Stimulated activated CD8-positive, alpha-beta memory T cell treated with anti-CD3 and anti-CD28 coated beads, Interleukin-4, amount 100 ng/mL, for 1 hour (primary cell): ENCODE measurements at regions not wholly inside any gene's neighbourhood (a gene's known extent, or its start where the extent isn't known, plus 50 kb on each side); places are given as distances from the start of the nearest gene placed in this dataset.

Experiments used
- DNase-seq, 2 donors: peaks; one replicate each; pipeline ENCODE4 v3.0.0-alpha.2; 2020; ENCODE audit warnings: low read depth in 2 of 2, low spot score in 1 of 2

DNA sequence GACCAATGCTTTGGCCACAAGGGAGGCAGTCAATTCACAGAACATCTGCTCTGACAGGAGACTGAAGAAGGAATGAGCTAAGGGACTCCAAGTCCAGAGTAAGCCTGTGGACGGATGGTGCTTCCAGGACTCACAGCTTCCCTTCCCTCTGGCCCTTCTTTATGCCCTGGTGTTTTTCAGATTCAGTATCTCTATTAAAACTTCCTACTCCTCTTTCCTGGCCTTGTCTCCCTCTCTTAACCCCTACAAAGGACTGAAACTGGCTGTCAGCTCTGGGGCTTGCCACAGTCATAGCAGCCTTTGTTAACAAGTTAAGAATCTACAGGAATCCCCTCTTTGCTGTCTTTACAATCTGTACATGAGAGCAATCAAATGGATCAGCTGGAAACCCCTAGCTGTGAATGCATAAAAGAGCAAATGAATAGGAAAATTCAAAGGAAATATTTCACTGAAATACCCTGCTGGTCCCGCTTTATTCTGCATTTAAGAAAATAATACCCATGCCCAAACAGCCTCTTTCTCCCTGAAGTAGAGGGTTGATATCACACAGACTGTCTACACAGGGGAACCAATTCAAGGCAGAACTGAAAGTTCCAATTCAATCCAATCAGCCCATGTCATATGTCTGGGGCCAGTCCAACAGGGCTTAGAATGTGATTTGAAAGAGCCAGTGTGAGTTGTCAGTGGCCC lies 192.3 kb downstream of the MZT1 start:
- DNase-seq: no peak

DNA sequence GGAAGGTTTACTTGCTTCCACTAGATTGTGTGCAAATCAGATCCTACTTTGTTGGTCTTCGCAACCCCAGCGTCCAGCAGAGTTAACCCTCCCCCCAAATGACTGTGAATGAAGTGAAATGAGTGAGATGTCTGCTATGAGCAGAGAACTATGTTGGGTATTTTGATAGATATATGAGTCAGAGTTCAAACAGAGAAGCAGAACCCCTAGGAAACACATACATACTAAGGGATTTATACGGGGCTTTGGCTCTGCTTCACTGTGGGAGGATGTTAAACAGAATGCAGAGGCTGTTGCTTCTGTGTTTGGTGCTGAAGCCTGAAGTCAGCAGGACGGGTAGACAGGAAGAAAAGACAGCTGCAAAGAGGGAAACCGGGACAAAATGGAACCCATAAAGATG lies 197.0 kb downstream of the MZT1 start:
- DNase-seq: no peak

DNA sequence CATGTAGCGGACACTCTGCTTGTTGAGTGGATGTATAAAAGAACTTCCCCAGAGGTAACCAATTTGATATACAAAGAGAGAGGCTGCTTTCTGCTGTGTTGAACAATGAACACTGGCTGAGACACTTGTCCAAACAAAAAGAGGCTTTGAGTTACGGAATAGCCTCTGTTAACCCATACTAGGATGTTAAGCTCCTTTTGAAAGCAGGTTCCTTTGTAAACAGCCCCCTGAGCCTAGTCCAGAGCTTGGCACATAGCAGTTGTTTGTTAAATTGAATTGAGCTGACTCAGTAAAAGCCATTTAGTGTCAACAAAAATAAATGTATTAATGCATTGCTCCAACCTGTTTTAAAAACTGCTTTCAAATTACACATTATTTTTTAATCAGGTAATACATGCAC lies 200.1 kb downstream of the MZT1 start:
- DNase-seq: no peak

DNA sequence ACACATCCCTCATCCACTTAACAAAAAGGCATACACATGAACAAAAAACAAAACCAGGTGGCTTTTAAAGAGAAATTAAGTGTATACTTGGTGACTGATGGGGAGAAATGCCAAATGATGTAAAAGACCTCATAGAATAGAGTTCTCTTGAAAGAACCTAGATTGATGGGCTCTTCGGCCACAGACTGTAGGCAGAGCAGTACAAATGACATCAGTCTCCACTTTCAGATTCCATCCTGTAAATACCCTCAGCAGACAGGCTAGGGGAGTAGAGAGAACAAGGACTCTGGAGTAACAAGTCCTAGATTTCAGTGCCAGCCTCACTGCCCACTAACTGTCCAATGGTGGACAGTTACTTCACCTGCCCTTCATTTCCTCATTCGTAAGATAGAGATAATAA lies 203.8 kb downstream of the MZT1 start:
- no peak for DNase-seq

DNA sequence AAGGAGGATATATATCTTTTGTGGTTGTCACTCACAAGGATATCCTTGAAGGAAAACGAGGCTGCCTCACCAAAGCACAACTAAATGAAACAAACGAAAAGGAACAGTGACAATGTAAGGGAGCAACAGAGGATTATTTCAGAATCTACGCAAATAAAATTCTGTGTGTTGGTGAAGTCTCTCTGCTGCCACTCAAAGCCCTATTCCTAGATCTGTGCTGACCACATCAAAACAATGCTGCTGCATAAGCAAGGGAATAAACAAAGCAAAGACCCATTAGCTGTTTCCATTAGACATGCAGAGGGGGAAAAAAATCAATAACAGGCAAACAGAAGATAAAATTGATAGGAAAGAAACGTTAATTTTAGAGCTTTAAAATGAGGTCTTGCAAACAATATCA lies 204.4 kb downstream of the MZT1 start:
- no peak for DNase-seq

DNA sequence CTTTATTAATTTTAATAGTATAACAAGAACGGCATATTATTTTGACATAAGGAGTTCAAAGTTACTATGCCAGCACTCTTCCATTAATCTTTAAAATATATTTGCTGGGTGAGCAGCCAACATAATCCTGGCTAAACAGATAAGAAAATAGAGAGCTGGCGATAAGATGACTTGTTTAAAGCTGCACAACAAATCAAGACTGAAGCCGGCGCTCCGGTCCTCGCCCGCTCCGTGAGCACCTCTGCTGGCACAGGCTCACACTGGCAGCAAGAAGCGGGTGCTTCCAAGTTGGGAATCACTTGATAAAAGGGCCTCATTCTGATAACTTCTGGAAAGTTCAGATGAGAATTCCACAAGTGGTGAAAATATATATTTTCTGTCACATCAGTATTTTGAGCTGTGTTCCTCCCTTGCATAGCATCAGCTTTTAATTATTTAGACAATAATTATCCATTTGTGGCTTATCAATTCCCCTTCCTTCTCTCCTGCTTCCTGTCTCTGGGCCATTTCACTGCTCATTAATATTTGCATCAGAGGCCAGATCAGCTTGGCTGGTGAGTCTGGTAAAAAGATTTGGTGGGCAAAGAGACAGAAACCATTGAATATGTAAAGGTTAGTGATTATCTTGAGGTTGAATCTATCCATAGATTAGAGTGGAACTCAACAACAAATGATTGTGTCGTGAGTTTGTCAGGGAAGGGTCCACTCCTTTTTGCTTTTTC lies 205.3 kb downstream of the MZT1 start:
- DNase-seq: no peak

DNA sequence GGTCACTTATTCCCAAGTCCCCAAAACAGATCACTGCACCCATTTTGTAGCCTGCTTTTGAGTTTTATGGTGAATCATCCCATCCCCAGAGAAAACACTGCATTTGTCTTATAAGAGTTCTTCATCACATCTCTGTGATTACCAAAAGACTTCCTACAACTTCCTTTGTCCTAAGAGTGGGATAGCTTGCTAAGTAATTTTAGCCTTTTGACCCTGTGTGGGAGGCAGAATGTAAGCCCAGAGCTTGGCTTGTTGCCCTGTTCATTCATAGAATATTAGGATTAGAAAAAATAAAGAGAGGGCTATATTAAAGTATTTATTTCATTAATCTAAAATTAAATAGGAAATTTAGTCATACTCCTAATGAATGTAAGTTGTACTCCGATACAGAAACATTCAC lies 213.3 kb downstream of the MZT1 start:
- no peak for DNase-seq

DNA sequence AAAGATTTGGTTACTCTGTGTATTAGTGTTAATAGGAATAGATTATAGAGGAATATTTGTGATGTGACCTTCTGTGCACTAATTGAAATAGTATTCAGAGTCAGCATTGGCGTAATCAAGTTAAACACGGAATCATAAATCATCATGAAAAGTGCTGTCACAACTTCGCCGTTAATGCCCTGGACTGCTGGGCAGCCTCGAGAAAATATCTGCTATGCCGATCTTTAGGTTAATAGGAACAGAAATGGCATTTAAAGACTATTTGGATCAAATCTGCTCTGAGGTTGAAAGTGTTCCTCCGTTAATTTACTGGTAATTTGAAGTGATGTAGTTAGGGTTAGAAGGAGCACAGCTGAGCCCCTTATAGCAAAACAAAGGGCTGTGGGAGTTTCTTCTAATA lies 219.0 kb downstream of the MZT1 start:
- no peak for DNase-seq

DNA sequence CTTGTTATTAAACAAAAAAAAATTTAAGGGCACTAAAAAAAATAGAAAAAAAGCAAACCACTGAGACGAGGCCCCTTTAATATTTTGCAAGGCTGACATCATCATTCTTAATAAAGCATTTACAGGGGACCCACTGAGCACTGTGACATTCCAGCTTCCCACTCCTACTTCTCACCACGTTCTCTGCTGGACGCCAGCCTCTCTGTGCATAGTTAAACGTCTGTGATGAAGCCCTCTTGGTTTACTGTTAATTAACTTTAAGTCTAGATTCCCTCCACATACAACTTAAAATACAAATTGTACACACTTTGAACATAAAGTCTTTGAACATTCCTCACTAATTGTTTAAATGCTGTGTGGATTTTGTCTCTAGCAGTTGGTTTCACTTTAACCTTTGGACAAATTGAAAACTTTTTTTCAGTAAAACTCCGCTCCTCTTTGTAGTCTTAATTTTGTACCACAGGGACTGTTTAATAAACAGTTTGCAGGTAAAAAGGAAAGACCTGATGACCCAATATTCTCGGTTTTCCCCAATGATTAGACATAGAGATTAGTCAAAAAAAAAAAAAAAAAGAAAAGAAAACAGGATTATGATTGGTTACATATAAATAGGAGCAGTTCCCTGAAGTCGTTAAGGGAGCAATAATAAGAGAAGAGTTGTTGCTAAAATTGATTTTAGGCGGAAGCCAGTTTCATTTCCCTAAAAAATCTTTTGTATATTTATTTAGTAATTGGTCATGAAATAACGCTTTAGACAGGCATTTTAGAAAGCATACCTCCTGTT lies 219.8 kb downstream of the MZT1 start:
- DNase-seq: no peak

DNA sequence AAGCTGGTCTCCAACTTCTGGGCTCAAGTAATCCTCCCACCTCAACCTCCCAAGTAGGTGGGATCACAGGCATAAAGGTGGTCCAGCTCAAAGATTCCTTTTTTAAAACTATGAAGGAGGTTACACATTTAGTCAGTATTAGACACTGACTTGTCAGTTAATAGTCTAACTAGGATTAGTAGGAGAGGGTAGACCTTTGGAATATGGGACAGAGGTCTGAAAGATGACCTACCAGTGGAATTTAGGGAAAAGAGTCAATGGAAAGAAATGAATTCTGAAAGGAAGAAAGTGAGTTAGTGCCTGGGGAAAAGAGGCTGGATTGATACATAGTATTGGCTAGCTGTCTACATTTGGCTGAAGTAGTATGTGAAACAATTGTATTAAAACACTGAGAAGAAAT lies 220.7 kb downstream of the MZT1 start:
- no peak for DNase-seq

DNA sequence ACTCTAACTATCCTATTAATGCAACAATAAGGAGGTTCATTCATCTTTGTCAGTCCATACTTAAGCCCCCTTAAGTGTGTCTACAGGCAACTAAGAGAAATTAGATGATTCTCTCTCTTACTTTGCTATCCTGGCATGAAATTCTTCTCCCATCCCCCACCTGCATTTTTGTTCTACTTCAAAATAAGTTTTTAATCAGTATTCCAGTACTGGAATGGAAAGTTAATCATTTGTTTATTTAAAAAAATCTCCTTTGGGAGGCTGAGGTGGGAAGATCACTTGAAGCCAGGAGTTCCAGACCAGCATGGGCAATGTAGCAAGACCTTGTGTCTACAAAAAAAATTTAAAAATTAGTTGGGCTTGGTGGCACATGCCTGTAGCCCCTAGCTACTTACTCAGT lies 222.1 kb downstream of the MZT1 start:
- no peak for DNase-seq

DNA sequence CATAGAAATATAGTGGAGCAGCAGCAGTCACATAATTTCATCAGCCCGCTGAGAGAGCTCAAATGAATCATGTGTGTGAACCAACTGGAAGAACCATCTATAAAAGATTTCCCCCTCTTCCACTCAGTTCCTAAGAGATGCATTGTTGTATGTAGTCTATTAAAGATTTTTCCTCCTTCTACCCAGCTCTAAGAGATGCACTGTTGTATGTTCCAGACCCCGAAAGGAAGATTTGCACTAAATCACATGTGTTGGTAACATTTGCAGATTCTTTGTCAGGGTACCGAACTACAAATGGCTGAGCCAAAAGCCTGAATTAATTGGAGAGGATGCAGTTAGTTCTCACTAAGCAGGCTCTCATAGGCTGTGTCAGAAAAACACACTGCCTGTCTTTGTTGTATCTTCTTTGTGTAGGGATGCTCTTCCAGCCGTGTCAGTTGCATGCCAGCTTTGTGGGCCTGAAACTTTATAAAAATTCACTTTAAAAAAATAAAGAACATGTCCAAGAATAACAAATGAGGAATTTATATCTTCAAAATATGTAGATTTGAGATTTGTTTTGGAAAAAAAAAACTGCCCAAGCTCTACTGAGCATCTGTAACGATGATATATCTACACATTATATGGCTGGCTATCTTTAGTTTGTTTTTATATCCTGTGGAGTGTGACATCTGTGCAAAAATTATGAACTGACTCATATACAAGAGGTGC lies 223.1 kb downstream of the MZT1 start:
- DNase-seq: no peak

DNA sequence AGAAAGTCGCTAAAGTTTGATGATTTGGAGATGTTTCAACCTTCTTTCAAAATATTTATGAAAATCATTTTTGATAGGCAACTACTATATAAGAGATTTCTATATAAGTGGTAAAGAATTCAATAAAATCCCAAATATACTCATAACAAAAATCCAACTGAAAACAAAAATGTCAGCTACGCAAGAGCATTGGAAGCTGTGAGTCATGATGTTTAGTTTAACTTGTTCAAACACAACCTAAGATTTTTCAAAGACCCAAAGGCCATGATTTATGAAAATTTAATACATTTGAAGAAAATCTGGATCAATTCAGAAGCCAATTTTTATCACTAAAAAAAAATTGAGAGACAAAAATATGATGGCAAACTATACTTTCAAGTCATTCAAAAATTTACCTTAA lies 226.6 kb downstream of the MZT1 start:
- no peak for DNase-seq

DNA sequence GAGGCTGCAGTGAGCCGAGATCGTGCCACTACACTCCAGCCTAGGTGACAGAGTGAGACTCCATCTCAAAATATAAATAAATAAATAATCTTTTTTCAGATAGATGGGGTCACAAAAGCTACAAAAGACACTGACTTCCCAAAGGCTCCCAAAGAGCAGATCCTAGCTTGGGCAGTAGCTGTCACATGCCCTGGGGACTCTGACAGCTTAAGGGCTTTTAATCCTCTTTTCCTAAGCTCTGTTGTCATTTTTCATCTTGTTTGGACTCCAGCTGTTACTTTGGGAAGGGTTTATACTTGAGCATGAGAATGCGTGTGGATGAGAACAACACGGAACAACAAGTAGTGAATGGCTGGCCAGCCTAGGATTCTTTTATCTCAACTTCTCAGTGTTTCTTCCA lies 231.7 kb downstream of the MZT1 start:
- DNase-seq: no peak

DNA sequence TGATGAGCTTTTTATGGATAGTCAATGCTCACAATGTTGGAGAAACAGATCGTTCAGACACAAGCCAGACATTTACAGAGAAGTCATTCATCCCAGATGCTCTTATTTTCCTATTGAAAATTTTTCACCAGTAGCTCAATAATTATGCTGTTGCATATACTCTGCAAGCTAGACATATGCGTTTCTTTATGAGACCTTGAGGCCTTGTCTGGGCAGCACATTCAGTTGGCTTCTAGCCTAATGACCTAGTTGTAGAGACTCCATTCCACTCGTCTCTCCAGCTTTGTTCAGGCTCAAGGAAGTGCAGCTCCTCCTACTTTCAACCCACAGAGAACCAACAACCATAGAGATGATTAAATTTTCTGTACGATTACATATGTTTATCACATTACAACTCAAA lies 237.7 kb downstream of the MZT1 start:
- DNase-seq: no peak

DNA sequence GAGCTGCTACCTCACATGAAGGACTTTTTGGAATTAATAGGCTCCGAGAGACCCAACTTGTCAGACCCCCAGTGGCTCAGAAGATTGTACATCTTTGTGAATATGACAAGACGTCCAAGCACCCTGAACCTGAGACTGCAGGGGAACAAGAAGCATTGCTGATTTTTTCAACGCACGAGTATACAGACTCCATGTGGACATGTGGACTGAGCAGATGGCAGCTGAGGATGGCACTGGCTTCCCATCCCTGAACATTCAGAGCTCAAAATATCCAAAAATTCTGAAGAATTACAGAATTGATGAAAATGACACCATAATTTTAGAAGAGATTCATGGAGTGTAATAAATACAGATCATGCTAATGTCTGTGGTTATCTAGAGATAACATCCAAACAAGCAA lies 254.1 kb downstream of the MZT1 start:
- no peak for DNase-seq

DNA sequence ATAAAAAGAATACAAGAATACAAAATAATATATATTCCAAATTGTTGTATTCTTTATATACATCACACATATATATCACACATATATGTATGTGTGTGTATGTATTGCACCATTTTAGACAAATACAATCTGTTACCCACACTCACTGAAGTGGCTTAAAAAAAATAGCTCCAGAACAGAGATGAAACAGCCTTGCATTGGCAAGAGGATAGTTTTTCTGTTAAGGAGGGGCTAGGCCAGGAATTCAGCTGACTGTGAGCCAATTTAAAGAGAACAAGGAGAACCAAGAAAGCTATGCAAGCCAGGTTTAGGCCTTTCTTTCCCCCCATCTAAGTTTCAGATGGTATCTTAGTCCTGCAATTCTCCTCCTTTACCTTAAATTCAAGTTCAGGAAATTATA lies 257.5 kb downstream of the MZT1 start:
- DNase-seq: no peak

DNA sequence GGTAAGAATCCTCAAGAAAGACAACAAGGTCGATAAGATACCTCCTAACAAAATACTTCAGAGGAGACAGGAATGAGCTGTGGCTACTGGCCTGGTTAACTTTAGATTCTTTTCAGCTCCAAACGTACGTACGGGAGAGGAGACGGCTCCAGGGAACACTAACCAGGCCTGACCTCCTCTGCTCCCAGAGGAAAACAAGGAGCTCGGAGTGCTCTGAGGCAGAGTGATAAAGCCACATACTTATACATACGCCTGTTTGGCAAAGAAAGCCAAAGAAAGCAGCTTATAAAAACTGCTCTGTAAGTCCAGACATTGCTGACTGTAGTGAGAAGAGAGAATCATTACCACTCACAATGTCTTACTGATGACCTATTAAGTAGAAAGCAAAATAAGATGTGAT lies 263.9 kb downstream of the MZT1 start:
- no peak for DNase-seq

DNA sequence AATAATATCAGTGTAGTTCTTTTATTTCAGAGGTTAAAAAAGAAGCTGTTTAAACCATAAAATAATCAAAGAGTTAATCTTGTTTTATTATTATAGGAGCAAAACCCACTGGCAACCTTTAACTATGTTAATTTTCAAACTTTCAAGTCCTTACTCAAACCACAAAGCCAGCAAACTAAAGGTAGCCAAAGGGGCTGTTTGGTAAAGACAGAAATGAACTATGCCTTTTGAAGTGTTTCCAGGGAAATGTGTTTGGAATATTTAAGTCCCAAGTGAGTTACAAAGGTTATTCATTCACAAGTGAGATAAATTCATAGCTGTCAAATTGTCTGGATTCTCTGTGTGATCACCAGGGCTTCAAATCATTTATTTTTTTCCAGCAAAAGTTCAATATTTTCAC lies 264.7 kb downstream of the MZT1 start:
- DNase-seq: no peak

DNA sequence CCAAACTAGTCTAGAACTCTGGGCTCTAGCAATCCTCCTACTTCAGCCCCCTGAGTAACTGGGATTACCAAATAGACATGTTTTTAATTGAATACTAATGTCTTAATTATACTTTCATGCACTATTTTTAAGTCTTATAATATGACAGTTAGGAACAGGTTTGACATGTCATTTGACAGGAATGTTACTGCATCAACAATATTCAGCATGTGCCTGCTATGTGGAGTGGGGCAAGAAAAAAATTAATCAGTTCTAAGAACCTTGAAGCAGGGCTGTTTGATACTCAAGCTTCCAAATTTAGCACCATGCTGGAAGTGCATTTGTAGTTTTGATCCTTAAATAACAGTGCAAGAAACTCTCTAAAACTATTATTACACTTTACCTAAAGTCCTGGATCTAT lies 265.3 kb downstream of the MZT1 start:
- DNase-seq: no peak

DNA sequence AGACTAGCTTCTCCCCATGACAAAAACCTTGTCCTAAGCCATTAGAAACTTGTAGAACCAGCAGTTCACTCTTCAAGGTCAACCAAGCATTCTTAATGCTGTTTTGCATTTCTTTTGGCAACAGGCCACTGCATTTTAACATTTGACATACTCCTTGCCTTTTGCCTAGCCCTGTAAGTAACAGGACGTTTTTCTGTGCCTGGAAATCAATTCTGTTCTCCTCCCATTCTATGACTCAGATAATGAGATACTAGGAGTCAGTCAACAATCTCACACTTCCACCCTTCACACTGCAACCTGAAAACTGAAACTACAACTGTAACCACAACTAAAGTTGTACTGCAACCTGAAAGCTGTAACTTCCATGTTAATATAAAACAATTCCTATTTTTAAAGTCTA lies 268.7 kb downstream of the MZT1 start:
- no peak for DNase-seq

DNA sequence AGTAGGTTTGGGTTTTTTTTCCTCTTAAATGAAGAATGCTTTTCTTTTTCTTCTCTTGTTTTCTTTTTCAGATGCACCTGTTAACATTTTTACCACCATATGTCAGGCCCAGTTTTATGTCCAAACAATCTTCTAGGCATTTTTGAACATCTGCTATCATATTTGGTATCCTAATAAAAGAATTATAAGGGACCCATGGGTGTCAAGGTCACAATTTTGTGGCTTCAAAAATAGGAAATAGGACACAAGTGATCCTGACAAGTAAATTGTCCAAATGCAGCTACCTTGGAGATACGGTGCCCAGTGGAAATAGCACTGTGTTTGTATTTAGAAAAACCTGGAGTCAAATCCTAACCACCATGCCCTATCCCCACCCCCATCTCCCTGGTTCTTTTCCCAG lies 270.3 kb downstream of the MZT1 start:
- DNase-seq: no peak
